WERI-Rb-1 (cell line): ENCODE measurements at regions not wholly inside any gene's neighbourhood (a gene's known extent, or its start where the extent isn't known, plus 50 kb on each side); places are given as distances from the start of the nearest gene placed in this dataset.

ENCODE experiments used
- DNase-seq: peaks from one replicate; pipeline ENCODE4 v3.0.0-alpha.2; 2020
- H3K27ac ChIP-seq: fragments of 250-450 bp; sonication (Bioruptor Pico); 2 replicates; pipeline ENCODE4 v1.5.1; 2020; ENCODE audit warnings: mild to moderate bottlenecking, moderate library complexity
- H3K27me3 ChIP-seq: fragments of 250-450 bp; sonication (Bioruptor Pico); 2 replicates; pipeline ENCODE4 v1.5.1; 2021; ENCODE audit warnings: mild to moderate bottlenecking, low read depth, moderate library complexity; ENCODE audit not compliant: insufficient read depth, severe bottlenecking
- H3K36me3 ChIP-seq: fragments of 250-450 bp; sonication (Bioruptor Pico); 2 replicates; pipeline ENCODE4 v1.5.1; 2020; ENCODE audit warnings: mild to moderate bottlenecking, moderate library complexity
- H3K4me3 ChIP-seq: 2 replicates; pipeline ENCODE4 v1.5.1; 2011; ENCODE audit warnings: low read depth, mild to moderate bottlenecking, control low read depth, low read length
- H3K9me3 ChIP-seq: fragments of 250-450 bp; sonication (Bioruptor Pico); 2 replicates; pipeline ENCODE4 v1.5.1; 2021; ENCODE audit warnings: mild to moderate bottlenecking, moderate library complexity; ENCODE audit not compliant: severe bottlenecking
- CTCF ChIP-seq: IDR thresholded peaks from 2 replicates; pipeline ENCODE4 v1.5.1; 2011; ENCODE audit warnings: low read depth, mild to moderate bottlenecking, control low read depth, inconsistent platforms, low read length

DNA sequence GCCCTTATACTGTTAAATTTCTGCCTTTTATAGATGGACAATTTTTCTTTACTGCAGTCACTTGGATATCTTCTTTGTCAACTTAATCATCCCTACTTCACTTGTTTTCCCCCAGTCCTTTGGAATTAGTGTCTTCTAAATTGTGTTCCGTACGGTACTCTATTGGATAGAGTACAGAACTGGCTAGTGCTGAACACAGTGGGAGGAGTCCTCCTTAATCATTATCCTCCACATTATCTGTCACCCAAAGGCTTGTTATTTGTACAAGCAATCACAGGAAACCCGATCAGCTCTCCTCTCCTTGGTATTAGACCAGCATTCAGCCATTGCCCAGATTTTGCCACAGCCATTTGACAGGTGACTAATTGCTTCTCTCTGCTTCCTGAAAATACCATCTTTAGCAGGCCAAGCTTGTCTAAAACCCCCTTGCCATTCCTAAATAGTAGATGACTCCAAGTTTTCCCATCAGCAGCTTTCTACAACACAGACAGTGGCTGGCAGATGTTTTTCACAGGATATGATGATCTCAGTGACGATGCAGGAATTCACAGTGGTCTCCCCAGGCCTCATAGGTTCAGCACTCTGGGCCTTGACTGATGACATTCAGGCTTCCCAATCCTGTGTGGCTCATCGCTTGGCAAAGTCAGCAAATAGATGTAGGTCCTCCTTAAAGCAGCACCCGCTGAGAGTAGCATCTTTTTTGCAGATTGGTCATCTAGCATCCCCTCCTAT, 216.0 kb upstream of the RGS6 start:
- H3K27ac ChIP-seq, result no peak overlapping the region
- no peak for TF ChIP-seq CTCF

GRCh38 chr14:71720978-71721624, 211.1 kb upstream of the RGS6 start:
- no peak overlapping the region for H3K4me3 ChIP-seq
- no peaks in the 10 kb centered on the region for H3K9me3 ChIP-seq
- no peak overlapping the region for H3K27ac ChIP-seq
- peak; percentile 79 for TF ChIP-seq CTCF
- H3K27me3 ChIP-seq, result no peaks in the 10 kb centered on the region
- DNase-seq, result peak; percentile 71
- peaks cover 22% of the 10 kb centered on the region for H3K36me3 ChIP-seq

More for the DNA sequence above, 216.0 kb upstream of the RGS6 start:
- DNase-seq, result no peak
- Histone ChIP-seq H3K36me3 (no peaks in the 10 kb centered on the region; the same call in 1 of the 2 replicates), H3K4me3 (no peak overlapping the region), H3K27me3 (no peaks in the 10 kb centered on the region), H3K9me3 (no peaks in the 10 kb centered on the region)

- Histone ChIP-seq H3K9me3 (no peaks in the 10 kb centered on the region), H3K27ac (no peak overlapping the region), H3K27me3 (no peaks in the 10 kb centered on the region), H3K4me3 (no peak overlapping the region), H3K36me3 (peaks cover 23% of the 10 kb centered on the region)
- TF ChIP-seq CTCF, result no peak
- DNase-seq, result no peak
These were observed 210.4 kb upstream of the RGS6 start for GRCh38 chr14:71721791-71722190.

GRCh38 chr14:71722885-71723284, 209.3 kb upstream of the RGS6 start:
- Histone ChIP-seq H3K4me3 (no peak overlapping the region), H3K36me3 (peaks cover 23% of the 10 kb centered on the region), H3K27ac (no peak overlapping the region), H3K9me3 (no peaks in the 10 kb centered on the region), H3K27me3 (no peaks in the 10 kb centered on the region)
- DNase-seq, result no peak
- no peak for TF ChIP-seq CTCF

- H3K27me3 ChIP-seq, result no peaks in the 10 kb centered on the region
- DNase-seq, result no peak
- H3K4me3 ChIP-seq, result no peak overlapping the region
- no peak overlapping the region for H3K27ac ChIP-seq
- no peak for TF ChIP-seq CTCF
- H3K9me3 ChIP-seq, result no peaks in the 10 kb centered on the region
- peaks cover 40% of the 10 kb centered on the region for H3K36me3 ChIP-seq
These were observed 206.2 kb upstream of the RGS6 start for GRCh38 chr14:71725922-71726579.
